Loucy (cell line): ENCODE measurements at regions not wholly inside any gene's neighbourhood (a gene's known extent, or its start where the extent isn't known, plus 50 kb on each side); places are given as distances from the start of the nearest gene placed in this dataset.

Experiments
- CTCF ChIP-seq: fragments of 200-600 bp; sonication (generic); conservative IDR thresholded peaks from 2 replicates; pipeline ENCODE4 v1.5.1; 2014; ENCODE audit warnings: mild to moderate bottlenecking, antibody characterized with exemption, low read length
- EZH2phosphoT487 ChIP-seq: fragments of 200-600 bp; IDR thresholded peaks from 2 replicates; pipeline ENCODE4 v1.6.1; 2018; ENCODE audit warnings: antibody characterized with exemption, mild to moderate bottlenecking, moderate library complexity, borderline replicate concordance

GRCh38 chr15:89409184-89410038, 74.8 kb upstream of the POLG start:
- TF ChIP-seq CTCF (no peak), EZH2phosphoT487 (no peak)
